Bone marrow (tissue), 2 donors: ENCODE measurements at regions not wholly inside any gene's neighbourhood (a gene's known extent, or its start where the extent isn't known, plus 50 kb on each side); places are given as distances from the start of the nearest gene placed in this dataset.

Source experiments
- DNase-seq, 2 donors: peaks; one replicate each; lab custom pipeline; 2025; lab: John Stamatoyannopoulos, UW

- no peak for DNase-seq
Measured at GRCh38 chr20:48358176-48359054, 469.4 kb downstream of the PREX1 start.

GRCh38 chr20:48357714-48358113, 470.1 kb downstream of the PREX1 start:
- no peak for DNase-seq

- DNase-seq = no peak
Measured at GRCh38 chr20:48354903-48355302, 472.9 kb downstream of the PREX1 start.

GRCh38 chr20:48354320-48354876, 473.4 kb downstream of the PREX1 start:
- DNase-seq = no peak

GRCh38 chr20:48352628-48353027, 475.2 kb downstream of the PREX1 start:
- DNase-seq = no peak

- no peak for DNase-seq
Measured at GRCh38 chr20:48352042-48352441, 475.8 kb downstream of the PREX1 start.

GRCh38 chr20:48350313-48350988, 477.3 kb downstream of the PREX1 start:
- no peak for DNase-seq

- DNase-seq = no peak
Measured at GRCh38 chr20:48349656-48350055, 478.1 kb downstream of the PREX1 start.

- no peak for DNase-seq
Measured at GRCh38 chr20:48348022-48348421, 479.8 kb downstream of the PREX1 start.

- no peak for DNase-seq
Measured at GRCh38 chr20:48342822-48343513, 484.8 kb downstream of the PREX1 start.

GRCh38 chr20:48340883-48341281, 486.9 kb downstream of the PREX1 start:
- DNase-seq = no peak

- no peak for DNase-seq
Measured at GRCh38 chr20:48339986-48340882, 487.6 kb downstream of the PREX1 start.

- DNase-seq = no peak
Measured at GRCh38 chr20:48339190-48339985, 488.4 kb downstream of the PREX1 start.

- no peak for DNase-seq
Measured at GRCh38 chr20:48338717-48339116, 489.1 kb downstream of the PREX1 start.

GRCh38 chr20:48336597-48336996, 491.2 kb downstream of the PREX1 start:
- no peak for DNase-seq

GRCh38 chr20:48335308-48336050, 492.3 kb downstream of the PREX1 start:
- DNase-seq = no peak

GRCh38 chr20:48333707-48334106, 494.1 kb downstream of the PREX1 start:
- DNase-seq = no peak

GRCh38 chr20:48332555-48332954, 495.2 kb downstream of the PREX1 start:
- DNase-seq = no peak

GRCh38 chr20:48331518-48332286, 496.1 kb downstream of the PREX1 start:
- no peak for DNase-seq
